SU-DHL-6 (cell line): ENCODE measurements at regions not wholly inside any gene's neighbourhood (a gene's known extent, or its start where the extent isn't known, plus 50 kb on each side); places are given as distances from the start of the nearest gene placed in this dataset.

Source experiments
- H2AFZ ChIP-seq: fragments of 200-600 bp; sonication (generic); 2 replicates; pipeline ENCODE4 v1.6.1; 2014; ENCODE audit warnings: low read depth, mild to moderate bottlenecking, moderate library complexity, mixed read lengths, antibody characterized with exemption, low read length; ENCODE audit not compliant: severe bottlenecking
- H3F3A ChIP-seq: fragments of 200-600 bp; shearing (Covaris generic); 2 replicates; pipeline ENCODE4 v1.6.0; 2016; ENCODE audit warnings: antibody characterized with exemption, mild to moderate bottlenecking; ENCODE audit not compliant: insufficient read depth
- H3K27ac ChIP-seq: fragments of 200-600 bp; sonication (generic); 2 replicates; pipeline ENCODE4 v1.5.1; 2016; ENCODE audit warnings: low read depth, mild to moderate bottlenecking, low read length, moderate library complexity, mixed read lengths
- H3K27me3 ChIP-seq: fragments of 200-600 bp; sonication (generic), shearing (Covaris generic); 2 replicates; pipeline ENCODE4 v1.6.0; 2014; ENCODE audit warnings: mild to moderate bottlenecking, low read length
- H3K36me3 ChIP-seq: fragments of 200-600 bp; sonication (generic); 2 replicates; pipeline ENCODE4 v1.6.1; 2014; ENCODE audit warnings: mild to moderate bottlenecking, low read length, mixed read lengths
- H3K4me2 ChIP-seq: fragments of 300-600, 200-600 bp; shearing (Covaris generic), sonication (generic); 2 replicates; pipeline ENCODE4 v1.6.0; 2014; ENCODE audit warnings: low read length, low read depth, mild to moderate bottlenecking; ENCODE audit not compliant: poor library complexity, severe bottlenecking
- H3K4me3 ChIP-seq: fragments of 200-600 bp; sonication (generic); 2 replicates; pipeline ENCODE4 v1.5.1; 2014; ENCODE audit warnings: antibody characterized with exemption, low read length, mild to moderate bottlenecking, mixed read lengths; ENCODE audit not compliant: insufficient read depth, poor library complexity, severe bottlenecking
- H3K79me2 ChIP-seq: fragments of 200-600 bp; sonication (generic); 2 replicates; pipeline ENCODE4 v1.6.1; 2014; ENCODE audit warnings: mild to moderate bottlenecking, low read length, moderate library complexity; ENCODE audit not compliant: insufficient read depth
- H3K9ac ChIP-seq: fragments of 200-600 bp; sonication (generic); 2 replicates; pipeline ENCODE4 v1.7.0; 2014; ENCODE audit warnings: mild to moderate bottlenecking, low read length
- H3K9me2 ChIP-seq: fragments of 200-600 bp; sonication (generic); replicated peaks from 2 replicates; pipeline ENCODE4 v1.6.1; 2014; ENCODE audit warnings: low read length; ENCODE audit not compliant: insufficient read depth
- H3K9me3 ChIP-seq: fragments of 200-600 bp; sonication (generic); 2 replicates; pipeline ENCODE4 v1.6.1; 2014; ENCODE audit warnings: low read length, mixed read lengths; ENCODE audit not compliant: insufficient read depth
- H4K20me1 ChIP-seq: fragments of 200-600 bp; sonication (generic); 2 replicates; pipeline ENCODE4 v1.6.1; 2014; ENCODE audit warnings: low read depth, mild to moderate bottlenecking, antibody characterized with exemption, low read length, moderate library complexity, mixed read lengths
- CTCF ChIP-seq: fragments of 200-600 bp; sonication (generic); IDR thresholded peaks from one replicate; pipeline ENCODE4 v1.5.1; 2017; ENCODE audit warnings: antibody characterized with exemption, mild to moderate bottlenecking, low read length, moderate library complexity; ENCODE audit not compliant: insufficient read depth, poor library complexity, severe bottlenecking
- EZH2phosphoT487 ChIP-seq: fragments of 200-600 bp; sonication (generic), shearing (Covaris generic); conservative IDR thresholded peaks from 2 replicates; pipeline ENCODE4 v1.6.1; 2018; ENCODE audit warnings: mild to moderate bottlenecking, antibody characterized with exemption, low read length, moderate library complexity, mixed read lengths

DNA sequence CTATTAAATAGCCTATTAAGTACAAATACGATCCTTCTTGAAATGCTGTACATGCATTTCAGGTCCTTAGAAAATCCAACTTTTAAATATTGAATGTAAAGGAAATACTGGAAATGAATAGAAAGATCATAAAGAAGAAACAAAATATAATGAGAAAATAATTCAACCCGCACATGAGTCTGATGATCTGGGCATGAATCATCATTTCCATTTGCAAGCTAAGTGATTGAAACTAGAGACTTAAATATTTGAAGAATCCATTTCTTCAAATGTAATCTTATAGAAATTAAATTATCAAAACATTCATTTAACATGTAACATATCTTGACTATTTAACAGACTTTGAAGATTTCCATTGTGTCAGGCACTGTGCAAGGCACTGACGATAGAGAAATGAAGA, 977.0 kb downstream of the TFAP2A start:
- no peak for TF ChIP-seq EZH2phosphoT487
- TF ChIP-seq CTCF: no peak

GRCh38 chr6:9435281-9435680, 979.6 kb downstream of the TFAP2A start:
- no peaks in the 10 kb centered on the region for H3K9me3 ChIP-seq

More for the DNA sequence above, 977.0 kb downstream of the TFAP2A start:
- H3F3A ChIP-seq: no peaks in the 10 kb centered on the region
- H2AFZ ChIP-seq: no peak overlapping the region
- H3K36me3 ChIP-seq: no peaks in the 10 kb centered on the region
- H3K27ac ChIP-seq: no peak overlapping the region
- no peak overlapping the region for H3K4me3 ChIP-seq
- no peaks in the 10 kb centered on the region for H4K20me1 ChIP-seq
- no peak overlapping the region for H3K4me2 ChIP-seq
- no peaks in the 10 kb centered on the region for H3K9me3 ChIP-seq
- H3K79me2 ChIP-seq: no peaks in the 10 kb centered on the region
- H3K9ac ChIP-seq: no peak overlapping the region
- no peaks in the 10 kb centered on the region for H3K27me3 ChIP-seq
- H3K9me2 ChIP-seq: no peaks in the 10 kb centered on the region

GRCh38 chr6:9431945-9432344, 982.9 kb downstream of the TFAP2A start:
- no peak for TF ChIP-seq EZH2phosphoT487
- no peak for TF ChIP-seq CTCF
- no peaks in the 10 kb centered on the region for H3K9me2 ChIP-seq
- H4K20me1 ChIP-seq: no peaks in the 10 kb centered on the region
- no peak overlapping the region for H3K4me3 ChIP-seq
- no peak overlapping the region for H2AFZ ChIP-seq
- no peaks in the 10 kb centered on the region for H3F3A ChIP-seq
- H3K9me3 ChIP-seq: no peaks in the 10 kb centered on the region
- H3K79me2 ChIP-seq: no peaks in the 10 kb centered on the region
- no peaks in the 10 kb centered on the region for H3K36me3 ChIP-seq
- H3K27ac ChIP-seq: no peak overlapping the region
- H3K9ac ChIP-seq: no peak overlapping the region
- no peaks in the 10 kb centered on the region for H3K27me3 ChIP-seq
- no peak overlapping the region for H3K4me2 ChIP-seq

More at GRCh38 chr6:9435281-9435680, 979.6 kb downstream of the TFAP2A start:
- no peak overlapping the region for H2AFZ ChIP-seq
- no peak overlapping the region for H3K27ac ChIP-seq
- TF ChIP-seq CTCF (no peak), EZH2phosphoT487 (no peak)
- no peaks in the 10 kb centered on the region for H3F3A ChIP-seq
- H3K36me3 ChIP-seq: no peaks in the 10 kb centered on the region
- no peak overlapping the region for H3K9ac ChIP-seq
- H3K4me3 ChIP-seq: no peak overlapping the region
- H3K4me2 ChIP-seq: no peak overlapping the region
- H4K20me1 ChIP-seq: no peaks in the 10 kb centered on the region
- H3K9me2 ChIP-seq: no peaks in the 10 kb centered on the region
- H3K79me2 ChIP-seq: no peaks in the 10 kb centered on the region
- no peaks in the 10 kb centered on the region for H3K27me3 ChIP-seq
